Chondrocyte (in vitro differentiated cells): ENCODE measurements at regions not wholly inside any gene's neighbourhood (a gene's known extent, or its start where the extent isn't known, plus 50 kb on each side); places are given as distances from the start of the nearest gene placed in this dataset.

Source experiments
- DNase-seq: peaks from one replicate; pipeline ENCODE4 v3.0.0; 2021; ENCODE audit warnings: mixed read lengths, low spot score
- H3K27ac Mint-ChIP-seq: one replicate; pipeline ENCODE4 v1.8.0; 2021; ENCODE audit warnings: mild to moderate bottlenecking, moderate library complexity, mixed read lengths; ENCODE audit not compliant: unreplicated experiment
- H3K27me3 Mint-ChIP-seq: 2 replicates; pipeline ENCODE4 v1.8.0; 2021; ENCODE audit warnings: low read depth, mixed read lengths
- H3K36me3 Mint-ChIP-seq: 2 replicates; pipeline ENCODE4 v1.8.0; 2021; ENCODE audit warnings: low read depth, mixed read lengths
- H3K4me1 Mint-ChIP-seq: 2 replicates; pipeline ENCODE4 v1.8.0; 2021; ENCODE audit warnings: low read depth, mild to moderate bottlenecking, mixed read lengths
- H3K4me3 Mint-ChIP-seq: one replicate; pipeline ENCODE4 v1.8.0; 2021; ENCODE audit warnings: mild to moderate bottlenecking, moderate library complexity, mixed read lengths; ENCODE audit not compliant: unreplicated experiment
- H3K9me3 Mint-ChIP-seq: 2 replicates; pipeline ENCODE4 v1.8.0; 2021; ENCODE audit warnings: low read depth, mixed read lengths
- CTCF ChIP-seq: fragments of 200-600 bp; sonication (generic); IDR thresholded peaks from 2 replicates; pipeline ENCODE4 v1.5.0; 2021; ENCODE audit warnings: antibody characterized with exemption, mild to moderate bottlenecking, moderate library complexity

- H3K4me3 Mint-ChIP-seq, result no peak overlapping the region
- no peaks in the 10 kb centered on the region for H3K36me3 Mint-ChIP-seq
- no peak for DNase-seq
- TF ChIP-seq CTCF, result no peak
- no peaks in the 10 kb centered on the region for H3K9me3 Mint-ChIP-seq
- H3K27ac Mint-ChIP-seq, result no peak overlapping the region
- peaks cover 39% of the 10 kb centered on the region for H3K27me3 Mint-ChIP-seq
- no peaks in the 10 kb centered on the region for H3K4me1 Mint-ChIP-seq
Measured at GRCh38 chr18:60676815-60677214, 304.2 kb upstream of the MC4R start.

- no peaks in the 10 kb centered on the region for H3K9me3 Mint-ChIP-seq
- peak; percentile 86 for TF ChIP-seq CTCF
- DNase-seq, result no peak
- H3K4me1 Mint-ChIP-seq, result peaks cover 4% of the 10 kb centered on the region
- H3K27ac Mint-ChIP-seq, result no peak overlapping the region
- H3K27me3 Mint-ChIP-seq, result peaks cover 32% of the 10 kb centered on the region
- H3K4me3 Mint-ChIP-seq, result no peak overlapping the region
- H3K36me3 Mint-ChIP-seq, result no peaks in the 10 kb centered on the region
Measured at GRCh38 chr18:60684843-60685513, 312.4 kb upstream of the MC4R start.

GRCh38 chr18:60686142-60686541 lies 313.6 kb upstream of the MC4R start:
- Mint-ChIP-seq H3K27me3 (peaks cover 26% of the 10 kb centered on the region), H3K4me1 (peaks cover 4% of the 10 kb centered on the region), H3K4me3 (no peak overlapping the region), H3K27ac (no peak overlapping the region), H3K36me3 (no peaks in the 10 kb centered on the region), H3K9me3 (no peaks in the 10 kb centered on the region)
- no peak for DNase-seq
- no peak for TF ChIP-seq CTCF

GRCh38 chr18:60691061-60691460 lies 318.5 kb upstream of the MC4R start:
- Mint-ChIP-seq H3K4me1 (no peaks in the 10 kb centered on the region), H3K27ac (no peak overlapping the region), H3K27me3 (peaks cover 15% of the 10 kb centered on the region), H3K9me3 (no peaks in the 10 kb centered on the region), H3K4me3 (no peak overlapping the region), H3K36me3 (no peaks in the 10 kb centered on the region)
- DNase-seq, result no peak
- no peak for TF ChIP-seq CTCF

GRCh38 chr18:60693426-60693825 lies 320.9 kb upstream of the MC4R start:
- no peaks in the 10 kb centered on the region for H3K4me1 Mint-ChIP-seq
- H3K27ac Mint-ChIP-seq, result no peak overlapping the region
- peaks cover 8% of the 10 kb centered on the region for H3K27me3 Mint-ChIP-seq
- no peak for DNase-seq
- no peaks in the 10 kb centered on the region for H3K36me3 Mint-ChIP-seq
- TF ChIP-seq CTCF, result no peak
- no peaks in the 10 kb centered on the region for H3K9me3 Mint-ChIP-seq
- H3K4me3 Mint-ChIP-seq, result no peak overlapping the region
